A549 (cell line): ENCODE measurements at regions not wholly inside any gene's neighbourhood (a gene's known extent, or its start where the extent isn't known, plus 50 kb on each side); places are given as distances from the start of the nearest gene placed in this dataset.

Experiments
- ATAC-seq, 2 experiments: fragments of 200-7000 bp in 1 of 2; fragments of >200 bp in 1 of 2; cut with Nextera tagmentation in 1 of 2; cut with Tn5 transposase in 1 of 2; 3 replicates each; pipeline versions ENCODE4 v1.8.0 to v1.9.1; 2018 to 2020; ENCODE audit warnings: mild to moderate bottlenecking in 1 of 2, moderate library complexity in 1 of 2
- CTCF ChIA-PET: fragments of 300-600 bp; sonication (Branson Sonifier 250); formaldehyde crosslinking; extraction: SDS; loops from one replicate; lab custom pipeline; 2021; ENCODE audit warnings: antibody characterized with exemption, inconsistent platforms; lab: Yijun Ruan, JAX
- POLR2A ChIA-PET: fragments of 350-600 bp; formaldehyde crosslinking; extraction: SDS; loops from one replicate; lab custom pipeline; 2021; ENCODE audit warnings: antibody characterized with exemption, inconsistent platforms; lab: Yijun Ruan, JAX
- DNase-seq, 2 experiments: peaks; one replicate each; pipeline versions ENCODE4 v3.0.0 to v3.0.0-alpha.2; 2011 to 2016; ENCODE audit warnings: low read depth in 1 of 2, low spot score in 1 of 2
- FAIRE-seq: peaks from 2 replicates; lab custom pipeline; 2011; peaks lifted over from hg19 to GRCh38; lab: Jason Lieb, UNC
- H3K27ac ChIP-seq, 2 experiments: fragments of >200 bp; sonication (Bioruptor Twin); formaldehyde crosslinking; 3 replicates each; pipeline ENCODE4 v1.5.1; 2016 to 2017
- H3K4me1 ChIP-seq: fragments of >200 bp; sonication (Bioruptor Twin); formaldehyde crosslinking; 3 replicates; pipeline ENCODE4 v1.6.1; 2016
- H3K4me2 ChIP-seq: fragments of >200 bp; sonication (Bioruptor Twin); formaldehyde crosslinking; 3 replicates; pipeline ENCODE4 v1.6.1; 2016
- H3K4me3 ChIP-seq: fragments of >200 bp; sonication (Bioruptor Twin); formaldehyde crosslinking; 3 replicates; pipeline ENCODE4 v1.5.1; 2016
- H3K9me3 ChIP-seq: fragments of >200 bp; sonication (Bioruptor Twin); formaldehyde crosslinking; 3 replicates; pipeline ENCODE4 v1.6.1; 2016
- CBX2 ChIP-seq: fragments of 200-600 bp; sonication (generic); IDR thresholded peaks from 2 replicates; pipeline ENCODE4 v1.6.1; 2016; ENCODE audit warnings: low read depth, mild to moderate bottlenecking, borderline replicate concordance
- CBX8 ChIP-seq: fragments of 200-600 bp; sonication (generic); IDR thresholded peaks from 2 replicates; pipeline ENCODE4 v1.6.1; 2016
- CHD2 ChIP-seq: fragments of 150-350 bp; IDR thresholded peaks from 2 replicates; pipeline ENCODE4 v1.6.1; 2014; ENCODE audit warnings: low read length; ENCODE audit not compliant: partially characterized antibody
- FOSB ChIP-seq: fragments of 250-450 bp; sonication (Bioruptor Pico); IDR thresholded peaks from 2 replicates; pipeline ENCODE4 v1.5.0; 2020; ENCODE audit warnings: mild to moderate bottlenecking, moderate library complexity
- FOSL2 ChIP-seq, 2 experiments: fragments of 450-650 bp in 1 of 2; fragments of >200 bp in 1 of 2; sonication (Bioruptor Twin) in 1 of 2; formaldehyde crosslinking; IDR thresholded peaks; 2 replicates each; pipeline versions ENCODE4 v1.5.0 to v1.6.1; 2016 to 2020; ENCODE audit warnings: mild to moderate bottlenecking in 1 of 2, moderate library complexity in 1 of 2
- GATA3 ChIP-seq: IDR thresholded peaks from 2 replicates; pipeline ENCODE4 v1.6.1; 2012; ENCODE audit warnings: borderline replicate concordance
- HOXA7 ChIP-seq: fragments of 250-450 bp; sonication (Bioruptor Pico); IDR thresholded peaks from 2 replicates; pipeline ENCODE4 v1.5.0; 2020; ENCODE audit warnings: mild to moderate bottlenecking, moderate library complexity
- KDM1A ChIP-seq: fragments of 200-600 bp; sonication (generic); IDR thresholded peaks from 2 replicates; pipeline ENCODE4 v1.6.1; 2016; ENCODE audit warnings: low read depth, mild to moderate bottlenecking
- KDM5A ChIP-seq: fragments of 200-600 bp; sonication (generic); IDR thresholded peaks from 2 replicates; pipeline ENCODE4 v1.6.1; 2016; ENCODE audit warnings: antibody characterized with exemption, mild to moderate bottlenecking
- MAFK ChIP-seq: fragments of 450-650 bp; IDR thresholded peaks from 2 replicates; pipeline ENCODE4 v1.6.1; 2014; ENCODE audit not compliant: partially characterized antibody
- MYC ChIP-seq: IDR thresholded peaks from 2 replicates; pipeline ENCODE4 v1.6.1; 2012; ENCODE audit warnings: mild to moderate bottlenecking, inconsistent platforms, low read length, improper control_type of control experiment, borderline replicate concordance
- NFE2L2 ChIP-seq: fragments of 150-350 bp; conservative IDR thresholded peaks from 2 replicates; pipeline ENCODE4 v1.6.1; 2014; ENCODE audit warnings: low read length
- NPAS2 ChIP-seq: fragments of 250-450 bp; sonication (Bioruptor Pico); IDR thresholded peaks from 2 replicates; pipeline ENCODE4 v1.8.0; 2022; ENCODE audit warnings: mild to moderate bottlenecking, moderate library complexity, borderline replicate concordance
- POLR2A ChIP-seq: IDR thresholded peaks from 2 replicates; pipeline ENCODE4 v1.6.1; 2012; ENCODE audit warnings: mild to moderate bottlenecking, low read length
- RAD21 ChIP-seq, 2 experiments: fragments of >200 bp in 1 of 2; sonication (Bioruptor Twin) in 1 of 2; formaldehyde crosslinking in 1 of 2; IDR thresholded peaks in 1 of 2; conservative IDR thresholded peaks in 1 of 2; 2 replicates in 1 of 2; 3 replicates in 1 of 2; pipeline ENCODE4 v1.6.1; 2012 to 2018; ENCODE audit warnings: inconsistent platforms in 1 of 2
- RARB ChIP-seq: fragments of 250-450 bp; sonication (Bioruptor Pico); IDR thresholded peaks from 2 replicates; pipeline ENCODE4 v1.8.0; 2021; ENCODE audit warnings: mild to moderate bottlenecking, moderate library complexity
- ZNF302 ChIP-seq: fragments of 250-450 bp; sonication (Bioruptor Pico); IDR thresholded peaks from 2 replicates; pipeline ENCODE4 v1.9.0; 2021; ENCODE audit warnings: inconsistent platforms, mild to moderate bottlenecking, moderate library complexity
- ZSCAN20 ChIP-seq: fragments of 250-450 bp; sonication (Bioruptor Pico); IDR thresholded peaks from 2 replicates; pipeline ENCODE4 v1.8.0; 2022; ENCODE audit warnings: mild to moderate bottlenecking, moderate library complexity
- WGBS: methylation state at CpG from one replicate; pipeline ENCODE4 v1.1.6; 2017; ENCODE audit errors: missing lambda C conversion rate; 5-methylcytosine and 5-hydroxymethylcytosine counted together
- TF ChIP-seq, protein P1 (sequence below): fragments of >200 bp; sonication (Bioruptor Twin); formaldehyde crosslinking; IDR thresholded peaks from 3 replicates; pipeline ENCODE4 v1.5.1; 2016
- TF ChIP-seq, protein P2 (sequence below): fragments of >200 bp; sonication (Bioruptor Twin); formaldehyde crosslinking; IDR thresholded peaks from 2 replicates; pipeline ENCODE4 v1.6.1; 2016
- TF ChIP-seq, protein P3 (sequence below): fragments of 250-450 bp; sonication (Bioruptor Pico); IDR thresholded peaks from 2 replicates; pipeline ENCODE4 v1.5.0; 2021; ENCODE audit warnings: mild to moderate bottlenecking, moderate library complexity, borderline replicate concordance

DNA sequence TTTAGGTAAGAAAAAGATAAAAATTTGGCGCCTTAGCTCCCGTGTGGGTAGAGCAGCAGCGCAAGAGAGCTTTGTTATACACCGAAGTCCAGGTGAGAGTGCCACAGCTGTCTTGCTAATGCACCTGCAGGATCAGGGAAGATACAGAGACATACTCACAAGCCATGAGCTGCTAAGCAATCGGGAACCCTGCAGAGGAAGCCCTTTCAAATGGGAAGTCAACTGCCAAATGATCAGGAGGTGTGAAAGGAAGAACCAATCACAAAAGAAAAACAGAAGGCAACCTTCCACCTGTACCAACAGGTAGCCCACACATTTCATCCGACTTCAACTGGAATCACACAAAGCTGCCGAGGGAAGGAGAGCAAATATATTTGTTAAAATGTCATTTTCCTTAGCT is 610.5 kb upstream of the PFKP start:
- ChIA-PET CTCF (no interaction called here), POLR2A (no interaction called here)
- no peak overlapping the region for H3K4me3 ChIP-seq
- DNase-seq = no peak
- ATAC-seq = no peak
- no peak for FAIRE-seq
- 2% methylated on average over 7 of the region's 7 CpGs for WGBS
- no peaks in the 10 kb centered on the region for H3K4me1 ChIP-seq
- no peak overlapping the region for H3K27ac ChIP-seq
- TF ChIP-seq RAD21 (conservative IDR thresholded peaks at IDR 0.05 in 1 of 2, IDR thresholded peaks at IDR 0.05 in 1 of 2) = no peak
- no peak for TF ChIP-seq NFE2L2
- no peak for TF ChIP-seq KDM5A
- TF ChIP-seq NPAS2 = no peak
- TF ChIP-seq KDM1A = no peak
- no peak for TF ChIP-seq HOXA7 (CRISPR knock-in tag)
- no peak for TF ChIP-seq CBX8
- no peak for TF ChIP-seq ZSCAN20
- TF ChIP-seq CBX2 = no peak
- no peak for TF ChIP-seq FOSB
- no peak for TF ChIP-seq RARB (CRISPR knock-in tag)
- TF ChIP-seq, protein P1, sequence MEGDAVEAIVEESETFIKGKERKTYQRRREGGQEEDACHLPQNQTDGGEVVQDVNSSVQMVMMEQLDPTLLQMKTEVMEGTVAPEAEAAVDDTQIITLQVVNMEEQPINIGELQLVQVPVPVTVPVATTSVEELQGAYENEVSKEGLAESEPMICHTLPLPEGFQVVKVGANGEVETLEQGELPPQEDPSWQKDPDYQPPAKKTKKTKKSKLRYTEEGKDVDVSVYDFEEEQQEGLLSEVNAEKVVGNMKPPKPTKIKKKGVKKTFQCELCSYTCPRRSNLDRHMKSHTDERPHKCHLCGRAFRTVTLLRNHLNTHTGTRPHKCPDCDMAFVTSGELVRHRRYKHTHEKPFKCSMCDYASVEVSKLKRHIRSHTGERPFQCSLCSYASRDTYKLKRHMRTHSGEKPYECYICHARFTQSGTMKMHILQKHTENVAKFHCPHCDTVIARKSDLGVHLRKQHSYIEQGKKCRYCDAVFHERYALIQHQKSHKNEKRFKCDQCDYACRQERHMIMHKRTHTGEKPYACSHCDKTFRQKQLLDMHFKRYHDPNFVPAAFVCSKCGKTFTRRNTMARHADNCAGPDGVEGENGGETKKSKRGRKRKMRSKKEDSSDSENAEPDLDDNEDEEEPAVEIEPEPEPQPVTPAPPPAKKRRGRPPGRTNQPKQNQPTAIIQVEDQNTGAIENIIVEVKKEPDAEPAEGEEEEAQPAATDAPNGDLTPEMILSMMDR = no peak
- TF ChIP-seq, protein P2, sequence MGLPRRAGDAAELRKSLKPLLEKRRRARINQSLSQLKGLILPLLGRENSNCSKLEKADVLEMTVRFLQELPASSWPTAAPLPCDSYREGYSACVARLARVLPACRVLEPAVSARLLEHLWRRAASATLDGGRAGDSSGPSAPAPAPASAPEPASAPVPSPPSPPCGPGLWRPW = no peak
- no peak for TF ChIP-seq GATA3
- TF ChIP-seq, all 56 proteins: peak for 0
- no peaks in the 10 kb centered on the region for H3K9me3 ChIP-seq
- no peak overlapping the region for H3K4me2 ChIP-seq

DNA sequence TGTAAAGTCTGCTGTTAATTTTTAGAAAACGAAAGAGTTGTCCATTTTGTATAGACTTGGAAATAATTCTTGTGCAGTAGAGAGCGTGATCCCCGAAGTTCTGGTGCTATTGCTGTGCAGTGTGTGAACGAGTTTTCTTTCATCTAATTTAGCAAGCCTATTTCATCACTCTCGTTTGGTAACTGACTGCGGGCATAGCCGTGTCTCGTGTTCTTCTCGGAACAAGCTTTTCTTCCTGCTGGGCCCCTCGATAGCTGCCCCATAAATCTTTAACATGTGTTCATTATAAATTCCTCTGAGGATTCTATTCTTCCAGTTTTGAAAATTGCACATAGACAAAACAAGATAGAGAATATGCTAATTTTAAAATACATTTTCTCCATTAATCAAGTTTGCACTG is 622.0 kb upstream of the PFKP start:
- no peak for DNase-seq
- ATAC-seq = no peak
- WGBS = 21% methylated on average over 10 of the region's 10 CpGs
- H3K4me1 ChIP-seq = no peaks in the 10 kb centered on the region
- TF ChIP-seq CHD2 = no peak
- TF ChIP-seq, all 56 proteins: peak for 0
- no peak overlapping the region for H3K4me3 ChIP-seq
- no peak for FAIRE-seq
- CTCF ChIA-PET = no interaction called here
- no peaks in the 10 kb centered on the region for H3K9me3 ChIP-seq
- no peak overlapping the region for H3K4me2 ChIP-seq
- POLR2A ChIA-PET = no interaction called here
- no peak overlapping the region for H3K27ac ChIP-seq

DNA sequence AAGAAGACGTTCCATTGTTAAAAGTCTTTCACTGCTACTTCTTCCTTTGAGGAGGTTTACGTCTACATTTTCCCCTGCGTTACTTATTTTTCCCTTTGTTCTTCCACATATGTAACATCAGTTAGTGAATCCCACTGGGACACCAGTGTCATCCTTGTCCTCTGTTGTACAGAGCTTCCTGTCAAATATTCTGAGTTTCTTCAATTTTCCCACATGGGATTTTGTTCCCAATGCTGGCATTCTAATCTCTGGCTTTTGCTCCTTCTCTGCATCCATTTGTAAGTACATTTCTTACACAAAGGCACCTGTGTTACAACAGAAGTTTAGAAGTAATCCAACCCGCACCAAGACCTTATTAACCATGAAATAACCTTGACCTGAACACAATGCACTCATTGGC is 627.4 kb upstream of the PFKP start:
- DNase-seq (no peak), FAIRE-seq (no peak), ATAC-seq (no peak)
- no peak overlapping the region for H3K4me3 ChIP-seq
- H3K9me3 ChIP-seq = no peaks in the 10 kb centered on the region
- TF ChIP-seq HOXA7 (CRISPR knock-in tag) (no peak), ZNF302 (no peak), POLR2A (no peak), MAFK (no peak), KDM5A (no peak), RAD21 (conservative IDR thresholded peaks at IDR 0.05 in 1 of 2, IDR thresholded peaks at IDR 0.05 in 1 of 2) (no peak), FOSL2 (IDR thresholded peaks at IDR 0.05) (no peak), FOSL2 (CRISPR knock-in tag; IDR thresholded peaks at IDR 0.05) (no peak), CBX2 (no peak), MYC (no peak)
- TF ChIP-seq, protein P3, sequence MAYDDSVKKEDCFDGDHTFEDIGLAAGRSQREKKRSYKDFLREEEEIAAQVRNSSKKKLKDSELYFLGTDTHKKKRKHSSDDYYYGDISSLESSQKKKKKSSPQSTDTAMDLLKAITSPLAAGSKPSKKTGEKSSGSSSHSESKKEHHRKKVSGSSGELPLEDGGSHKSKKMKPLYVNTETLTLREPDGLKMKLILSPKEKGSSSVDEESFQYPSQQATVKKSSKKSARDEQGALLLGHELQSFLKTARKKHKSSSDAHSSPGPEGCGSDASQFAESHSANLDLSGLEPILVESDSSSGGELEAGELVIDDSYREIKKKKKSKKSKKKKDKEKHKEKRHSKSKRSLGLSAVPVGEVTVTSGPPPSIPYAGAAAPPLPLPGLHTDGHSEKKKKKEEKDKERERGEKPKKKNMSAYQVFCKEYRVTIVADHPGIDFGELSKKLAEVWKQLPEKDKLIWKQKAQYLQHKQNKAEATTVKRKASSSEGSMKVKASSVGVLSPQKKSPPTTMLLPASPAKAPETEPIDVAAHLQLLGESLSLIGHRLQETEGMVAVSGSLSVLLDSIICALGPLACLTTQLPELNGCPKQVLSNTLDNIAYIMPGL (CRISPR knock-in tag) = no peak
- TF ChIP-seq, protein P1 = no peak
- no peak overlapping the region for H3K4me2 ChIP-seq
- 23% methylated on average over 4 of the region's 4 CpGs for WGBS
- ChIA-PET CTCF (no interaction called here), POLR2A (no interaction called here)
- H3K27ac ChIP-seq = no peak overlapping the region
- no peaks in the 10 kb centered on the region for H3K4me1 ChIP-seq
